ENCODE measurements at regions not wholly inside any gene's neighbourhood (a gene's known extent, or its start where the extent isn't known, plus 50 kb on each side); places are given as distances from the start of the nearest gene placed in this dataset.

GRCh38 chr10:55144001-55144400 is 343.0 kb upstream of the PCDH15 start:
- POLR2A ChIA-PET, result no interaction called here
- Histone ChIP-seq H3K27me3 (ENCODE audit: control insufficient read depth, insufficient read depth, low read length) (no peaks in the 10 kb centered on the region), H3K4me3 (ENCODE audit: low read depth, low read length) (no peak overlapping the region), H3K27ac (ENCODE audit: low read depth, low read length) (no peak overlapping the region), H3K9me3 (ENCODE audit: control insufficient read depth, insufficient read depth, low read length) (no peaks in the 10 kb centered on the region)
- no peak for TF ChIP-seq CTCF (IDR thresholded peaks at IDR 0.05; ENCODE audit: low read depth, low read length)
- CTCF ChIA-PET, result no interaction called here
- no peak for DNase-seq (ENCODE audit: low read depth, low spot score)

GRCh38 chr10:55141892-55142291 is 340.9 kb upstream of the PCDH15 start:
- ChIA-PET POLR2A (no interaction called here), CTCF (no interaction called here)
- Histone ChIP-seq H3K27me3 (ENCODE audit: control insufficient read depth, insufficient read depth, low read length) (no peaks in the 10 kb centered on the region), H3K4me3 (ENCODE audit: low read depth, low read length) (no peak overlapping the region), H3K9me3 (ENCODE audit: control insufficient read depth, insufficient read depth, low read length) (no peaks in the 10 kb centered on the region), H3K27ac (ENCODE audit: low read depth, low read length) (no peak overlapping the region)
- no peak for TF ChIP-seq CTCF (IDR thresholded peaks at IDR 0.05; ENCODE audit: low read depth, low read length)
- no peak for DNase-seq (ENCODE audit: low read depth, low spot score)

GRCh38 chr10:55137063-55137462 is 336.0 kb upstream of the PCDH15 start:
- Histone ChIP-seq H3K27me3 (ENCODE audit: control insufficient read depth, insufficient read depth, low read length) (no peaks in the 10 kb centered on the region), H3K4me3 (ENCODE audit: low read depth, low read length) (no peak overlapping the region), H3K9me3 (ENCODE audit: control insufficient read depth, insufficient read depth, low read length) (no peaks in the 10 kb centered on the region), H3K27ac (ENCODE audit: low read depth, low read length) (no peak overlapping the region)
- CTCF ChIA-PET, result no interaction called here
- POLR2A ChIA-PET, result no interaction called here
- DNase-seq (ENCODE audit: low read depth, low spot score), result no peak
- TF ChIP-seq CTCF (IDR thresholded peaks at IDR 0.05; ENCODE audit: low read depth, low read length), result no peak

GRCh38 chr10:55104738-55105137 is 303.7 kb upstream of the PCDH15 start:
- TF ChIP-seq CTCF (IDR thresholded peaks at IDR 0.05; ENCODE audit: low read depth, low read length), result no peak
- H3K27me3 ChIP-seq (ENCODE audit: control insufficient read depth, insufficient read depth, low read length), result no peaks in the 10 kb centered on the region
- no peak overlapping the region for H3K27ac ChIP-seq (ENCODE audit: low read depth, low read length)
- CTCF ChIA-PET, result interaction anchor here (1.5 kb wide), 1 partner anchor 12 kb away, joined by 5 read pairs; no protein-coding TSS in a partner anchor
- POLR2A ChIA-PET, result no interaction called here
- no peak for DNase-seq (ENCODE audit: low read depth, low spot score)
- H3K9me3 ChIP-seq (ENCODE audit: control insufficient read depth, insufficient read depth, low read length), result no peaks in the 10 kb centered on the region
- H3K4me3 ChIP-seq (ENCODE audit: low read depth, low read length), result no peak overlapping the region

GRCh38 chr10:55098452-55098851 is 297.4 kb upstream of the PCDH15 start:
- no peak for TF ChIP-seq CTCF (IDR thresholded peaks at IDR 0.05; ENCODE audit: low read depth, low read length)
- DNase-seq (ENCODE audit: low read depth, low spot score), result no peak
- no peak overlapping the region for H3K27ac ChIP-seq (ENCODE audit: low read depth, low read length)
- no peaks in the 10 kb centered on the region for H3K27me3 ChIP-seq (ENCODE audit: control insufficient read depth, insufficient read depth, low read length)
- POLR2A ChIA-PET, result no interaction called here
- H3K9me3 ChIP-seq (ENCODE audit: control insufficient read depth, insufficient read depth, low read length), result no peaks in the 10 kb centered on the region
- CTCF ChIA-PET, result no interaction called here
- no peak overlapping the region for H3K4me3 ChIP-seq (ENCODE audit: low read depth, low read length)
